Keratinocyte (primary cell): ENCODE measurements at regions not wholly inside any gene's neighbourhood (a gene's known extent, or its start where the extent isn't known, plus 50 kb on each side); places are given as distances from the start of the nearest gene placed in this dataset.

Source experiments
- DNase-seq: peaks from one replicate; pipeline ENCODE4 v3.0.0-alpha.2; 2011; ENCODE audit warnings: low read depth, missing footprints, low spot score
- FAIRE-seq: peaks from 2 replicates; lab custom pipeline; 2011; peaks lifted over from hg19 to GRCh38; lab: Jason Lieb, UNC
- H2AFZ ChIP-seq: 2 replicates; pipeline ENCODE4 v1.6.0; 2012; ENCODE audit warnings: low read length, control low read depth, inconsistent platforms; ENCODE audit not compliant: control insufficient read depth
- H3K27ac ChIP-seq: 2 replicates; pipeline ENCODE4 v1.5.1; 2011; ENCODE audit warnings: low read length; ENCODE audit not compliant: control insufficient read depth, insufficient read depth
- H3K27me3 ChIP-seq: 3 replicates; pipeline ENCODE4 v1.6.0; 2011; ENCODE audit warnings: low read length; ENCODE audit not compliant: control insufficient read depth, insufficient read depth; ENCODE audit errors: extremely low read depth
- H3K36me3 ChIP-seq, 2 experiments: 2 replicates in 1 of 2; 3 replicates in 1 of 2; pipeline ENCODE4 v1.5.1; 2011; ENCODE audit warnings: low read length in 2 of 2, mild to moderate bottlenecking in 1 of 2; ENCODE audit not compliant: control insufficient read depth in 2 of 2, insufficient read depth in 2 of 2; ENCODE audit errors: extremely low read depth in 1 of 2
- H3K4me1 ChIP-seq: 3 replicates; pipeline ENCODE4 v1.5.1; 2011; ENCODE audit warnings: low read length; ENCODE audit not compliant: control insufficient read depth, insufficient read depth; ENCODE audit errors: extremely low read depth
- H3K4me2 ChIP-seq: 3 replicates; pipeline ENCODE4 v1.6.0; 2011; ENCODE audit warnings: low read depth, low read length; ENCODE audit not compliant: control insufficient read depth, insufficient read depth; ENCODE audit errors: extremely low read depth
- H3K4me3 ChIP-seq, 3 experiments: fragments of 200-600 bp in 1 of 3; sonication (generic) in 1 of 3; 2 replicates in 2 of 3; 3 replicates in 1 of 3; pipeline ENCODE4 v1.5.1; 2011 to 2016; ENCODE audit warnings: low read length in 3 of 3, mild to moderate bottlenecking in 3 of 3, control low read depth in 2 of 3, inconsistent platforms in 1 of 3, low read depth in 1 of 3, mixed read lengths in 1 of 3, mixed run types in 1 of 3, moderate library complexity in 1 of 3; ENCODE audit not compliant: control insufficient read depth in 2 of 3, insufficient read depth in 2 of 3; ENCODE audit errors: extremely low read depth in 1 of 3
- H3K79me2 ChIP-seq: 2 replicates; pipeline ENCODE4 v1.6.0; 2012; ENCODE audit warnings: low read length; ENCODE audit not compliant: control insufficient read depth, insufficient read depth
- H3K9ac ChIP-seq: 3 replicates; pipeline ENCODE4 v1.6.0; 2011; ENCODE audit warnings: low read length; ENCODE audit not compliant: control insufficient read depth, insufficient read depth; ENCODE audit errors: extremely low read depth
- H3K9me1 ChIP-seq: 3 replicates; pipeline ENCODE4 v1.6.0; 2011; ENCODE audit warnings: low read length; ENCODE audit not compliant: control insufficient read depth, insufficient read depth; ENCODE audit errors: extremely low read depth
- H3K9me3 ChIP-seq: 2 replicates; pipeline ENCODE4 v1.5.1; 2012; ENCODE audit warnings: low read depth, low read length; ENCODE audit not compliant: control insufficient read depth
- H4K20me1 ChIP-seq: 3 replicates; pipeline ENCODE4 v1.6.0; 2011; ENCODE audit warnings: low read length; ENCODE audit not compliant: control insufficient read depth, insufficient read depth; ENCODE audit errors: extremely low read depth
- CTCF ChIP-seq, 3 experiments: IDR thresholded peaks in 1 of 3; conservative IDR thresholded peaks in 1 of 3; optimal IDR thresholded peaks in 1 of 3; 2 replicates in 2 of 3; 3 replicates in 1 of 3; pipeline versions ENCODE3 to v1.5.1; 2011; ENCODE audit warnings: low read length in 3 of 3, mild to moderate bottlenecking in 3 of 3, moderate library complexity in 2 of 3, control low read depth in 1 of 3, inconsistent platforms in 1 of 3; ENCODE audit not compliant: insufficient read depth in 2 of 3; ENCODE audit errors: extremely low read depth in 1 of 3
- EZH2 ChIP-seq: IDR thresholded peaks from one replicate; pipeline ENCODE4 v1.6.1; 2012; ENCODE audit warnings: inconsistent platforms, mild to moderate bottlenecking, low read length, moderate library complexity
- dilution Hi-C: fragments of 300-500 bp; cut with MboI; formaldehyde crosslinking; loops from one replicate; pipeline ENCODE4 v1.7.0; 2020; ENCODE audit warnings: low sequenced_read_pairs; ENCODE audit not compliant: extremely low pct_ligation_motif_present

- H3K79me2 ChIP-seq = no peaks in the 10 kb centered on the region
- DNase-seq (no peak), FAIRE-seq (no peak)
- H3K9me3 ChIP-seq = no peaks in the 10 kb centered on the region
- H3K4me2 ChIP-seq = no peak overlapping the region
- no peak overlapping the region for H3K27ac ChIP-seq
- H3K27me3 ChIP-seq = peaks cover 4% of the 10 kb centered on the region
- dilution Hi-C loops = no loop called here
- no peak overlapping the region for H3K4me3 ChIP-seq
- H3K9me1 ChIP-seq = no peaks in the 10 kb centered on the region
- peaks cover 11% of the 10 kb centered on the region for H3K4me1 ChIP-seq
- no peak overlapping the region for H3K9ac ChIP-seq
- TF ChIP-seq CTCF (optimal IDR thresholded peaks at IDR 0.05 in 1 of 3, IDR thresholded peaks at IDR 0.05 in 1 of 3, conservative IDR thresholded peaks at IDR 0.05 in 1 of 3; ENCODE audit: extremely low read depth in 1 of 3, insufficient read depth in 2 of 3, low read length in 3 of 3) = no peak
- TF ChIP-seq EZH2 = no peak
- H4K20me1 ChIP-seq = no peaks in the 10 kb centered on the region
- H3K36me3 ChIP-seq = no peaks in the 10 kb centered on the region
- no peak overlapping the region for H2AFZ ChIP-seq
Observed at GRCh38 chr2:158734442-158734841, 60.7 kb upstream of the DAPL1 start.

- no peaks in the 10 kb centered on the region for H3K36me3 ChIP-seq
- DNase-seq = no peak
- no peak overlapping the region for H3K9ac ChIP-seq
- TF ChIP-seq CTCF (optimal IDR thresholded peaks at IDR 0.05 in 1 of 3, IDR thresholded peaks at IDR 0.05 in 1 of 3, conservative IDR thresholded peaks at IDR 0.05 in 1 of 3; ENCODE audit: extremely low read depth in 1 of 3, insufficient read depth in 2 of 3, low read length in 3 of 3) (no peak), EZH2 (no peak)
- no peak overlapping the region for H3K4me2 ChIP-seq
- no peaks in the 10 kb centered on the region for H4K20me1 ChIP-seq
- no peaks in the 10 kb centered on the region for H3K9me1 ChIP-seq
- H3K27me3 ChIP-seq = peaks cover 4% of the 10 kb centered on the region
- H2AFZ ChIP-seq = no peak overlapping the region
- H3K4me1 ChIP-seq = peaks cover 11% of the 10 kb centered on the region
- H3K27ac ChIP-seq = no peak overlapping the region
- H3K4me3 ChIP-seq = no peak overlapping the region
- H3K79me2 ChIP-seq = no peaks in the 10 kb centered on the region
- dilution Hi-C loops = no loop called here
- no peak for FAIRE-seq
- no peaks in the 10 kb centered on the region for H3K9me3 ChIP-seq
Observed at GRCh38 chr2:158735822-158736580, 59.1 kb upstream of the DAPL1 start.
